ENCODE measurements at regions not wholly inside any gene's neighbourhood (a gene's known extent, or its start where the extent isn't known, plus 50 kb on each side); places are given as distances from the start of the nearest gene placed in this dataset.

- no peak for DNase-seq
These were observed 173.7 kb downstream of the KLF12 start for GRCh38 chr13:73960474-73960873.

GRCh38 chr13:73958657-73959397, 175.4 kb downstream of the KLF12 start:
- DNase-seq: no peak

GRCh38 chr13:73957889-73958288, 176.3 kb downstream of the KLF12 start:
- no peak for DNase-seq

- DNase-seq: no peak
These were observed 177.3 kb downstream of the KLF12 start for GRCh38 chr13:73956795-73957408.

GRCh38 chr13:73955977-73956500, 178.2 kb downstream of the KLF12 start:
- no peak for DNase-seq

GRCh38 chr13:73954808-73955207, 179.4 kb downstream of the KLF12 start:
- no peak for DNase-seq

- DNase-seq: no peak
These were observed 181.6 kb downstream of the KLF12 start for GRCh38 chr13:73952648-73953047.

- no peak for DNase-seq
These were observed 185.2 kb downstream of the KLF12 start for GRCh38 chr13:73948848-73949529.

GRCh38 chr13:73945871-73946270, 188.3 kb downstream of the KLF12 start:
- DNase-seq: no peak

GRCh38 chr13:73945382-73945781, 188.8 kb downstream of the KLF12 start:
- no peak for DNase-seq

GRCh38 chr13:73943965-73944233, 190.3 kb downstream of the KLF12 start:
- DNase-seq: no peak

GRCh38 chr13:73943137-73943964, 190.9 kb downstream of the KLF12 start:
- DNase-seq: no peak

GRCh38 chr13:73941752-73942151, 192.5 kb downstream of the KLF12 start:
- no peak for DNase-seq

- DNase-seq: no peak
These were observed 194.1 kb downstream of the KLF12 start for GRCh38 chr13:73940098-73940497.

GRCh38 chr13:73939603-73940002, 194.6 kb downstream of the KLF12 start:
- DNase-seq: no peak

GRCh38 chr13:73939071-73939380, 195.2 kb downstream of the KLF12 start:
- DNase-seq: no peak

- DNase-seq: no peak
These were observed 195.7 kb downstream of the KLF12 start for GRCh38 chr13:73938372-73939070.

GRCh38 chr13:73937441-73937840, 196.8 kb downstream of the KLF12 start:
- DNase-seq: no peak

GRCh38 chr13:73935991-73936390, 198.2 kb downstream of the KLF12 start:
- no peak for DNase-seq

- no peak for DNase-seq
These were observed 199.4 kb downstream of the KLF12 start for GRCh38 chr13:73934771-73935170.

- no peak for DNase-seq
These were observed 200.0 kb downstream of the KLF12 start for GRCh38 chr13:73934215-73934641.

GRCh38 chr13:73933795-73934194, 200.4 kb downstream of the KLF12 start:
- no peak for DNase-seq

GRCh38 chr13:73932091-73932490, 202.1 kb downstream of the KLF12 start:
- no peak for DNase-seq
